ENCODE measurements at regions not wholly inside any gene's neighbourhood (a gene's known extent, or its start where the extent isn't known, plus 50 kb on each side); places are given as distances from the start of the nearest gene placed in this dataset.

DNA sequence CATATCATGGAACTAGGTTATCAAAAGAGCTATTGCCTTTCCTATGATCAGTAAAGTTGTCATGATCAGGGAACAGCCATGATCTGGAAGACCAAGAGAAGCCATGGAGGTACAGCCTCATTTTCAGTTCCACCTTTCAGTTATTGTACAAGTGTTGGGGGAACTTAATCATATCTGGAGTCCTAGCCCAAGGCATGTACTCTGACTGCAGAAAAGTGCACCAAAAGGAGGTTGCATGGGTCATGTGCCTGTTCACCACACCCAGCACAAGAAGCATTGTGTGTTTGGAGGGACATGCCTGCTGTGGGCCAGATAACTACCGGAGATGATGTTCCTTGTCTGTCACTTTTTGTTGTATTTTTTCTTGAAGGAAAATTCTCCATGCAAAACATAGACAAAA, 185.8 kb upstream of the MAN1A1 start:
- Histone ChIP-seq H3K27ac (ENCODE audit: low read length) (peak overlapping the region; percentile 89), H3K9ac (ENCODE audit: low read length) (peak overlapping the region; percentile 44), H3K4me3 (ENCODE audit: low read length) (peak overlapping the region; percentile 15; the same call in 1 of the 2 replicates), H3K27me3 (ENCODE audit: low read depth, low read length) (no peaks in the 10 kb centered on the region), H3K4me2 (ENCODE audit: low read length) (peak overlapping the region; percentile 70), H3K36me3 (replicated peaks; ENCODE audit: low read depth, low read length) (no peaks in the 10 kb centered on the region), H3K9me3 (ENCODE audit: insufficient read depth, low read length) (no peaks in the 10 kb centered on the region), H3K79me2 (ENCODE audit: low read length) (no peaks in the 10 kb centered on the region), H2AFZ (ENCODE audit: low read depth, low read length) (no peak overlapping the region), H3K4me1 (ENCODE audit: low read length) (peaks cover 46% of the 10 kb centered on the region), H4K20me1 (ENCODE audit: insufficient read depth, low read length) (no peaks in the 10 kb centered on the region)
- no peak for TF ChIP-seq EZH2phosphoT487 (IDR thresholded peaks at IDR 0.05; ENCODE audit: low read depth)
- TF ChIP-seq CTCF (IDR thresholded peaks at IDR 0.05; ENCODE audit: low read depth, low read length): no peak

DNA sequence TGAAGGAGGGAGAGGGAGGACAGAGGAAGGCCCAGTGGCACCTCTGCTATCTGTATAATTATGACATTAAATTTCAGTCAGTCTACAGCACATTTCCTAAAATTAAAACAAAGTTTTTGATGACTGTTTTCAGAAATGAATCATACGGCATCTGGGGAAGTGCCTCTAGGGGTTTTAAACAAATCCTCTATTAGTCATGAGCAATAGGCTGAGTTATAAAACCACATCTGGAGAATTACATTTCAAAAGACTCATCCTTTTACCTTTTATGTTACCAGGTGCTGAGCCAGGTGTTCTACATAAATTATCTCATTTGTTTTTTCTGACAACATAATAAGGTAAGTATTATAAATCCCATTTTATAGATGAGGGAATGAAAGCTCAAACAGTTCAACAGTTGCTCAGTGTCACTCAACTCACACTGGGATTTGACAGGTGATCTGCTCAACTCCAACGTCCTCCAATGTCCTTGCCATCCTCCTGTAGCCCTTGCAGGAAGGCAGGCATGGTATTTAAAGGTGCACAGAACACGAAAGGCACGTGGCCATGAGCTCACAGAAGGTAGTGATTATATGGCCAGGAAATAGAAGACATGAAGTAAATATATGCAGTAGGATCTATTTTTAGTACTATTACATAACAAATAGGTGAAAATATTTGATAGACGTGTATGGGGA, 184.2 kb upstream of the MAN1A1 start:
- peak overlapping the region; percentile 89 for H3K27ac ChIP-seq (ENCODE audit: low read length)
- no peaks in the 10 kb centered on the region for H3K27me3 ChIP-seq (ENCODE audit: low read depth, low read length)
- no peaks in the 10 kb centered on the region for H3K36me3 ChIP-seq (replicated peaks; ENCODE audit: low read depth, low read length)
- peaks cover 46% of the 10 kb centered on the region for H3K4me1 ChIP-seq (ENCODE audit: low read length)
- no peak overlapping the region for H2AFZ ChIP-seq (ENCODE audit: low read depth, low read length)
- H3K4me2 ChIP-seq (ENCODE audit: low read length): peak overlapping the region; percentile 72
- TF ChIP-seq EZH2phosphoT487 (IDR thresholded peaks at IDR 0.05; ENCODE audit: low read depth): no peak
- no peak for TF ChIP-seq CTCF (IDR thresholded peaks at IDR 0.05; ENCODE audit: low read depth, low read length)
- no peaks in the 10 kb centered on the region for H4K20me1 ChIP-seq (ENCODE audit: insufficient read depth, low read length)
- no peaks in the 10 kb centered on the region for H3K9me3 ChIP-seq (ENCODE audit: insufficient read depth, low read length)
- peak overlapping the region; percentile 49 for H3K4me3 ChIP-seq (ENCODE audit: low read length)
- H3K9ac ChIP-seq (ENCODE audit: low read length): peak overlapping the region; percentile 48
- H3K79me2 ChIP-seq (ENCODE audit: low read length): no peaks in the 10 kb centered on the region

- H3K79me2 ChIP-seq (ENCODE audit: low read length): no peaks in the 10 kb centered on the region
- no peaks in the 10 kb centered on the region for H3K27me3 ChIP-seq (ENCODE audit: low read depth, low read length)
- no peaks in the 10 kb centered on the region for H3K36me3 ChIP-seq (replicated peaks; ENCODE audit: low read depth, low read length)
- H3K4me1 ChIP-seq (ENCODE audit: low read length): peaks cover 20% of the 10 kb centered on the region
- H4K20me1 ChIP-seq (ENCODE audit: insufficient read depth, low read length): no peaks in the 10 kb centered on the region
- no peaks in the 10 kb centered on the region for H3K9me3 ChIP-seq (ENCODE audit: insufficient read depth, low read length)
- no peak overlapping the region for H3K4me2 ChIP-seq (ENCODE audit: low read length)
- H3K4me3 ChIP-seq (ENCODE audit: low read length): no peak overlapping the region
- no peak overlapping the region for H3K27ac ChIP-seq (ENCODE audit: low read length)
- no peak for TF ChIP-seq EZH2phosphoT487 (IDR thresholded peaks at IDR 0.05; ENCODE audit: low read depth)
- TF ChIP-seq CTCF (IDR thresholded peaks at IDR 0.05; ENCODE audit: low read depth, low read length): no peak
- no peak overlapping the region for H3K9ac ChIP-seq (ENCODE audit: low read length)
- no peak overlapping the region for H2AFZ ChIP-seq (ENCODE audit: low read depth, low read length)
These were observed 177.6 kb upstream of the MAN1A1 start for GRCh38 chr6:119527231-119527578.

GRCh38 chr6:119526561-119527230, 177.1 kb upstream of the MAN1A1 start:
- Histone ChIP-seq H3K79me2 (ENCODE audit: low read length) (no peaks in the 10 kb centered on the region), H3K4me2 (ENCODE audit: low read length) (no peak overlapping the region), H2AFZ (ENCODE audit: low read depth, low read length) (no peak overlapping the region), H3K4me3 (ENCODE audit: low read length) (no peak overlapping the region), H3K27ac (ENCODE audit: low read length) (no peak overlapping the region), H3K36me3 (replicated peaks; ENCODE audit: low read depth, low read length) (no peaks in the 10 kb centered on the region), H4K20me1 (ENCODE audit: insufficient read depth, low read length) (no peaks in the 10 kb centered on the region), H3K9ac (ENCODE audit: low read length) (no peak overlapping the region), H3K4me1 (ENCODE audit: low read length) (peaks cover 25% of the 10 kb centered on the region), H3K27me3 (ENCODE audit: low read depth, low read length) (no peaks in the 10 kb centered on the region), H3K9me3 (ENCODE audit: insufficient read depth, low read length) (no peaks in the 10 kb centered on the region)
- TF ChIP-seq EZH2phosphoT487 (IDR thresholded peaks at IDR 0.05; ENCODE audit: low read depth) (no peak), CTCF (IDR thresholded peaks at IDR 0.05; ENCODE audit: low read depth, low read length) (no peak)
